Astrocyte of the cerebellum (primary cell): ENCODE measurements at regions not wholly inside any gene's neighbourhood (a gene's known extent, or its start where the extent isn't known, plus 50 kb on each side); places are given as distances from the start of the nearest gene placed in this dataset.

Experiments
- DNase-seq: peaks from one replicate; pipeline ENCODE4 v3.0.0-alpha.2; 2011; ENCODE audit warnings: low read depth
- H3K4me3 ChIP-seq: 2 replicates; pipeline ENCODE4 v1.5.1; 2011; ENCODE audit warnings: mild to moderate bottlenecking, low read depth, low read length, moderate library complexity
- in situ Hi-C: cut with HindIII; loops from 2 replicates; pipeline ENCODE4 v1.10.0; 2017; ENCODE audit warnings: low sequenced_read_pairs
- TF ChIP-seq, protein P1 (sequence below): IDR thresholded peaks from 2 replicates; pipeline ENCODE4 v1.5.1; 2012; ENCODE audit warnings: low read length, low read depth, moderate library complexity, mild to moderate bottlenecking; ENCODE audit errors: missing control alignments

DNA sequence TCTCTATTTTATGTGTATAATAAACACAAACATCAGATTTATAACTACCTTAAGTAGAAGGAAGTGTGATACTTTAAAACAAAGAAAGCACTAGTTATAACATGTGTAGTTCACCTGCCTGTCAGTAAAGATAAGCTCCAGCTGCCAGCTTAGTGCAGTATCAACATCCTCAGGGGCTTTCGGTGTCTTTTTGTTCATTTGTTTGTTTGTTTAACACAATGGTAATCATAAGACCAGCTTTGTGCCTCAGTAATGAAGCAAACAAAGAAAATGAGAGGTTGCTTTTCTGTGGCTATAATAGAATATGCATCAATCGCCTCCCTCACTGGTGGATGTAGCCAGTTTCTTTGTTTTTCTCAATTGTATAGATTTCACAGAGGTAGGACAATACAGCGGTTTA, 1499.0 kb upstream of the TMEFF2 start:
- H3K4me3 ChIP-seq: no peak overlapping the region
- DNase-seq: no peak
- in situ Hi-C loops: no loop called here
- TF ChIP-seq, protein P1, sequence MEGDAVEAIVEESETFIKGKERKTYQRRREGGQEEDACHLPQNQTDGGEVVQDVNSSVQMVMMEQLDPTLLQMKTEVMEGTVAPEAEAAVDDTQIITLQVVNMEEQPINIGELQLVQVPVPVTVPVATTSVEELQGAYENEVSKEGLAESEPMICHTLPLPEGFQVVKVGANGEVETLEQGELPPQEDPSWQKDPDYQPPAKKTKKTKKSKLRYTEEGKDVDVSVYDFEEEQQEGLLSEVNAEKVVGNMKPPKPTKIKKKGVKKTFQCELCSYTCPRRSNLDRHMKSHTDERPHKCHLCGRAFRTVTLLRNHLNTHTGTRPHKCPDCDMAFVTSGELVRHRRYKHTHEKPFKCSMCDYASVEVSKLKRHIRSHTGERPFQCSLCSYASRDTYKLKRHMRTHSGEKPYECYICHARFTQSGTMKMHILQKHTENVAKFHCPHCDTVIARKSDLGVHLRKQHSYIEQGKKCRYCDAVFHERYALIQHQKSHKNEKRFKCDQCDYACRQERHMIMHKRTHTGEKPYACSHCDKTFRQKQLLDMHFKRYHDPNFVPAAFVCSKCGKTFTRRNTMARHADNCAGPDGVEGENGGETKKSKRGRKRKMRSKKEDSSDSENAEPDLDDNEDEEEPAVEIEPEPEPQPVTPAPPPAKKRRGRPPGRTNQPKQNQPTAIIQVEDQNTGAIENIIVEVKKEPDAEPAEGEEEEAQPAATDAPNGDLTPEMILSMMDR: no peak

DNA sequence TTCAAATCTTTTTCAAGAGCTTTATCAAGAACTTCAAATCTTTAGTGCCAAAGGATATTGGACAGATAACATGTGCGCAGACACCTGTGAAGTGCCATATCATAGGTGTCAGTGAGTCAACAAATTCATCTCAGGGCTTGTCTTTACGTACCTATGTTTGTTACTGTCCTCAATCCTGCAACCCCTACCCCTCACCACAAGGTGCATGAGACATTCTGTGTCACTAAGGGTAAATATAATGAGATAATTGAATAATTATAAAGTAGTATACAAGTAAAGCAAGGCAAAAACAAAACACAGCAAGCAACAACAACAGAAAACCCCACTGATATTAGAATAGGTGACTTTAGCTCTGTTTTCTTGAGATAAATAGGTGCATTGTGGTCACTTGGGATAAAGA, 1495.8 kb upstream of the TMEFF2 start:
- TF ChIP-seq, protein P1: no peak
- no peak for DNase-seq
- H3K4me3 ChIP-seq: no peak overlapping the region
- in situ Hi-C loops: no loop called here

DNA sequence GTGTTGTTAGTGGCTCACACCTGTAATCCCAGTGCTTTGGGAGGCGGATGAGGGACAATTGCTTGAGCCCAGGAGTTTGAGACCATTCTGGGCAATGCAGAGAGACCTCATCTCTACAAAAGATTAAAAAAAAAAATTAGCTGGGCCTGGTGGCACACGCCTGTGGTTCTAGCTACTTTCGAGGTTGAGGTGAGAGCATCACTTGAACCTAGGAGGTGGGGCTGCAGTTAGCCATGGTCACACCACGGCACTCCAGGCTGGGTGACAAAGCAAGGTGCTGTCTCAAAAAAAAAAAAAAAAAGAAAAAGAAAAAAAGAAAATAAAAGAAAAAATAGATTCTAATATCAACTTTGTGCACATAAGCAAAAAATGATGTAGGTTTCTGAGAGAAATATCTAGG, 1492.5 kb upstream of the TMEFF2 start:
- no peak overlapping the region for H3K4me3 ChIP-seq
- TF ChIP-seq, protein P1: no peak
- DNase-seq: no peak
- in situ Hi-C loops: no loop called here

DNA sequence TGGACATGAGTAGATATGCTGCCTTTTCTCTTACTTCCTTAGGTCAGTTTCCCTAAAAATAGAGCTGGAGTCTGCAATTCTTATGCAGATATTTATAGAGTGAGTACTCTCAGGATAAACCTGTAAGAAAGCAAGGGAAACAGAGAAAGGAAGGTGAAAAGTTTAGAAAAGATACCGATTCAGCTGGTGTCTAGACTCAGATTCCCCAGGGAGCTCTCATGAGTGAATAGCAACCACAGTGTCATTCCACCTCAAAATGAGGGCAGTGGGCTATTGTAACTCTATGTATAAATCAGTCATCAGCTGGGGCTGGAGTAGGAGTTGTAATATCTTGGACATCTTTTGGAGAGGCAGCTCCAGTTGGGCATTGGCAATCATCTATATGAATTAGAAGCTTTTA, 1485.1 kb upstream of the TMEFF2 start:
- TF ChIP-seq, protein P1: no peak
- H3K4me3 ChIP-seq: no peak overlapping the region
- DNase-seq: no peak
- in situ Hi-C loops: no loop called here

DNA sequence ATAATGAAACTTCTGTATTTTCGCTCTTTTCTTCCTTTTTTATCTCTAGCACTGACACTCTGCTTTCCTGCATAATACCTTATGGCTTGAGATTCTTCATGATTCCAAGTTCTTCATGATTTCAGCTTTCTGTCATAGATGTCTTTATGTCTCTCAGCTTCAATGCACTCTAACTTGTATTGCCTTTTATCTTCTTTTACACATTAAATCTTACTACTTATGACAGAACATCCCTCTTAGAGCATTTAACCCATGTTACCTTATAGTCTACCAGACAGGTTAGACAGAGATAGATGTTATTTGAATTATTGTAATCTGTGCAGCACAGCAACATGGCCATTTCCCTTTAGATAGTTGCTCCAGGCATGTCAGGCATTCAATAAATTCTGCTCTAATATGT, 1475.7 kb upstream of the TMEFF2 start:
- no peak for DNase-seq
- in situ Hi-C loops: no loop called here
- no peak overlapping the region for H3K4me3 ChIP-seq
- TF ChIP-seq, protein P1: no peak

DNA sequence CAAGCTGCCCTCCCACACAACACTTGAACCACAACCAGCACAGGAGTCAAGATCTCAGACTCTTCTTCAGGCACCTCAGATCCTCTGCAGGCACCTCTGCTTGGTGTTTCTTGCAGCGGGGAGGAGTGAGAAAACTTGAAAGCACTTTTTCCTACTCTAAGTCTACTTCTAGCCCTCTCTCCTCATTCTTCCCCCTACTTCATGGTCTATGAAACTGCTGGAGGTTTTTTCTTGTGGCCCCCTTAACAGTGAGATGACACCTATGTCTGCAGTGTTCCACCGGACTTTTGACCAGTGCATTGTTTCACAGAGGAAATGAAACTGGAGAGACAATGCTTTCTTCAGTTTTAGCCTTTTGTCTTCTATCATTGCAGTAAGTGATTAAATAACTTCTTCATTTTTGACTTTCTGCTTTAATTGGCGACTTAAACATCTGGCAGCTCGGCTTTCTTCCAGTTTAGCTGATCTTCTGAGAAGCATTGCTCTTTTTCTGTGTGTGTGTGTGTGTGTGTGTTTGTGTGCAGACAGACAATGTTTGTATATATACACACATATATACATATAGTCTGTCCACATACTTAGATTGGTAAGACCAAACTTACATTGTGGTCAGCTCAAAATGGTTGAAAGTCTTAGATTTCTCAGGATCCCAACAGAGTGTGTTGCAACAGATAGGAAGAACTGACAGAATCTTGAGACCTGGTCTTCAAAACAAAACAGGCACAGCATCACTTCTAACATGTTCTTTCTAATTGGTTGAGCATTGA, 1474.0 kb upstream of the TMEFF2 start:
- in situ Hi-C loops: no loop called here
- DNase-seq: no peak
- TF ChIP-seq, protein P1: no peak
- no peak overlapping the region for H3K4me3 ChIP-seq
